ENCODE measurements at regions not wholly inside any gene's neighbourhood (a gene's known extent, or its start where the extent isn't known, plus 50 kb on each side); places are given as distances from the start of the nearest gene placed in this dataset.

DNA sequence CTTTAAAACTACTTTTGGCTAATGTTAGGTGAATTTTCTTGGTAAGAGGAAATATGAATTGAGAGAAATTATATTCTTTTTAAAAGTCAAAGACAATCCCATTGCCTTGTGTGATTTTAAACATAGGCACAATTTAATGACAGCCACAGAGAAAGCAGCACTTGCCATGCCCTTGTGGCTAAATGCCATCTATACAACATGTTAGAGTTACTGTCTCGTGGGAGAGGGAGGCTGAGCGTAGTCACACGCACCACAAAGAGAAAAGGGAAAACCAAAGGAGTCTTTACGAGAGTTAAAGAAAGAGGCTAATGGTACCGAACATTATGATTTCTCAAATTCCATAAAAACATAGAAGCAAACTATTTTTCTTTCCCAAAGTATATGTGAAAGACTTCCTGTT lies 537.9 kb downstream of the PTPRC start:
- ATAC-seq, result no peak
- TF ChIP-seq ZFP3 (CRISPR knock-in tag; IDR thresholded peaks at IDR 0.05), result no peak
- TF ChIP-seq ZFP30 (CRISPR knock-in tag; IDR thresholded peaks at IDR 0.05), result no peak
- no peak for TF ChIP-seq ISL1 (CRISPR knock-in tag; IDR thresholded peaks at IDR 0.05)
- no peak for TF ChIP-seq TOX (CRISPR knock-in tag; IDR thresholded peaks at IDR 0.05; ENCODE audit: borderline replicate concordance)
- no peak for TF ChIP-seq ZNF8 (CRISPR knock-in tag; IDR thresholded peaks at IDR 0.05)
- no peak for TF ChIP-seq POU6F1 (CRISPR knock-in tag; IDR thresholded peaks at IDR 0.05; ENCODE audit: borderline replicate concordance, low read depth)
- TF ChIP-seq, protein P1, sequence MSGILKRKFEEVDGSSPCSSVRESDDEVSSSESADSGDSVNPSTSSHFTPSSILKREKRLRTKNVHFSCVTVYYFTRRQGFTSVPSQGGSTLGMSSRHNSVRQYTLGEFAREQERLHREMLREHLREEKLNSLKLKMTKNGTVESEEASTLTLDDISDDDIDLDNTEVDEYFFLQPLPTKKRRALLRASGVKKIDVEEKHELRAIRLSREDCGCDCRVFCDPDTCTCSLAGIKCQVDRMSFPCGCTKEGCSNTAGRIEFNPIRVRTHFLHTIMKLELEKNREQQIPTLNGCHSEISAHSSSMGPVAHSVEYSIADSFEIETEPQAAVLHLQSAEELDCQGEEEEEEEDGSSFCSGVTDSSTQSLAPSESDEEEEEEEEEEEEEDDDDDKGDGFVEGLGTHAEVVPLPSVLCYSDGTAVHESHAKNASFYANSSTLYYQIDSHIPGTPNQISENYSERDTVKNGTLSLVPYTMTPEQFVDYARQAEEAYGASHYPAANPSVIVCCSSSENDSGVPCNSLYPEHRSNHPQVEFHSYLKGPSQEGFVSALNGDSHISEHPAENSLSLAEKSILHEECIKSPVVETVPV (CRISPR knock-in tag; IDR thresholded peaks at IDR 0.05), result no peak
- TF ChIP-seq ESRRG (CRISPR knock-in tag; IDR thresholded peaks at IDR 0.05), result no peak
- no peak for TF ChIP-seq TSHZ2 (CRISPR knock-in tag; IDR thresholded peaks at IDR 0.05)
- TF ChIP-seq GLIS3 (CRISPR knock-in tag; IDR thresholded peaks at IDR 0.05), result no peak
- no peak for TF ChIP-seq ZNF565 (CRISPR knock-in tag; conservative IDR thresholded peaks at IDR 0.05; ENCODE audit: low read depth)
- no peak for TF ChIP-seq ZC3H10 (CRISPR knock-in tag; IDR thresholded peaks at IDR 0.05)
- TF ChIP-seq RARB (CRISPR knock-in tag; IDR thresholded peaks at IDR 0.05), result no peak
- TF ChIP-seq TCF4 (CRISPR knock-in tag; IDR thresholded peaks at IDR 0.05; ENCODE audit: borderline replicate concordance), result no peak
- TF ChIP-seq CSDC2 (CRISPR knock-in tag; IDR thresholded peaks at IDR 0.05), result no peak
- no peak for TF ChIP-seq ZNF70 (CRISPR knock-in tag; IDR thresholded peaks at IDR 0.05)
- no peak for TF ChIP-seq BACH2 (CRISPR knock-in tag; IDR thresholded peaks at IDR 0.05; ENCODE audit: borderline replicate concordance)
- TF ChIP-seq CREB5 (CRISPR knock-in tag; IDR thresholded peaks at IDR 0.05; ENCODE audit: low read depth), result no peak
- TF ChIP-seq ARNTL (CRISPR knock-in tag; IDR thresholded peaks at IDR 0.05; ENCODE audit: borderline replicate concordance, low read depth), result no peak
- no peak for TF ChIP-seq SNAI2 (CRISPR knock-in tag; IDR thresholded peaks at IDR 0.05)

- no peak for ATAC-seq
- no peak for TF ChIP-seq ZNF565 (CRISPR knock-in tag; conservative IDR thresholded peaks at IDR 0.05; ENCODE audit: low read depth)
- TF ChIP-seq, protein P2, sequence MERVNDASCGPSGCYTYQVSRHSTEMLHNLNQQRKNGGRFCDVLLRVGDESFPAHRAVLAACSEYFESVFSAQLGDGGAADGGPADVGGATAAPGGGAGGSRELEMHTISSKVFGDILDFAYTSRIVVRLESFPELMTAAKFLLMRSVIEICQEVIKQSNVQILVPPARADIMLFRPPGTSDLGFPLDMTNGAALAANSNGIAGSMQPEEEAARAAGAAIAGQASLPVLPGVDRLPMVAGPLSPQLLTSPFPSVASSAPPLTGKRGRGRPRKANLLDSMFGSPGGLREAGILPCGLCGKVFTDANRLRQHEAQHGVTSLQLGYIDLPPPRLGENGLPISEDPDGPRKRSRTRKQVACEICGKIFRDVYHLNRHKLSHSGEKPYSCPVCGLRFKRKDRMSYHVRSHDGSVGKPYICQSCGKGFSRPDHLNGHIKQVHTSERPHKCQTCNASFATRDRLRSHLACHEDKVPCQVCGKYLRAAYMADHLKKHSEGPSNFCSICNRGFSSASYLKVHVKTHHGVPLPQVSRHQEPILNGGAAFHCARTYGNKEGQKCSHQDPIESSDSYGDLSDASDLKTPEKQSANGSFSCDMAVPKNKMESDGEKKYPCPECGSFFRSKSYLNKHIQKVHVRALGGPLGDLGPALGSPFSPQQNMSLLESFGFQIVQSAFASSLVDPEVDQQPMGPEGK (CRISPR knock-in tag; IDR thresholded peaks at IDR 0.05; ENCODE audit: borderline replicate concordance), result no peak
- no peak for TF ChIP-seq ZFP30 (CRISPR knock-in tag; IDR thresholded peaks at IDR 0.05)
Measured at GRCh38 chr1:199177241-199177640, 538.4 kb downstream of the PTPRC start.

DNA sequence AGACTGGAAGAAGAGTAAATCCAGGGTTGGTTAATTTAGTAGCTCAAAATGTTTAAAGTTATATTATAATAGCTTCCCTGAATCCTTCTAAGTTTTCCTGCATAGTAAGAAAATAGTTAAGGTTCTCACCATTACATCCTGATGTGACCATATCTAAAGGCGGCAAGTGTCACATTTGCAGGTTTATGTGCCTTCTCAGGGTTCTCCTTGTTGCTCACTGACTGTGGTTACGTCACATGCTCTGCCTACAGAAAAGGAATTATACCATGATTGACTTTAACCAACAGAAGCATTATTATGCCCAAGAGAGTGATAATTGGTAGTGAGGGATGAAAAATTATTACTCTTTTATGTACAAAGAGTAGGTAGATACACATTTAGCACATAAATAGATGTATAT lies 539.8 kb downstream of the PTPRC start:
- ATAC-seq, result no peak
- TF ChIP-seq ZC3H10 (CRISPR knock-in tag; IDR thresholded peaks at IDR 0.05), result no peak
- TF ChIP-seq ZNF8 (CRISPR knock-in tag; IDR thresholded peaks at IDR 0.05), result no peak
- TF ChIP-seq, protein P2 (CRISPR knock-in tag; IDR thresholded peaks at IDR 0.05; ENCODE audit: borderline replicate concordance), result no peak
- no peak for TF ChIP-seq ZFP3 (CRISPR knock-in tag; IDR thresholded peaks at IDR 0.05)
- TF ChIP-seq TSHZ2 (CRISPR knock-in tag; IDR thresholded peaks at IDR 0.05), result no peak
- TF ChIP-seq ZFP30 (CRISPR knock-in tag; IDR thresholded peaks at IDR 0.05), result no peak
- no peak for TF ChIP-seq POU6F1 (CRISPR knock-in tag; IDR thresholded peaks at IDR 0.05; ENCODE audit: borderline replicate concordance, low read depth)
- no peak for TF ChIP-seq GLIS3 (CRISPR knock-in tag; IDR thresholded peaks at IDR 0.05)
- TF ChIP-seq TCF4 (CRISPR knock-in tag; IDR thresholded peaks at IDR 0.05; ENCODE audit: borderline replicate concordance), result no peak
- TF ChIP-seq TOX (CRISPR knock-in tag; IDR thresholded peaks at IDR 0.05; ENCODE audit: borderline replicate concordance), result no peak
- no peak for TF ChIP-seq OSR1 (CRISPR knock-in tag; IDR thresholded peaks at IDR 0.05)
- no peak for TF ChIP-seq ZNF70 (CRISPR knock-in tag; IDR thresholded peaks at IDR 0.05)
